Upper lobe of left lung (tissue), 6 donors: ENCODE measurements at regions not wholly inside any gene's neighbourhood (a gene's known extent, or its start where the extent isn't known, plus 50 kb on each side); places are given as distances from the start of the nearest gene placed in this dataset.

Source experiments
- ATAC-seq, 2 donors: fragments of 200-7000 bp; cut with Tn5 transposase; one replicate each; pipeline ENCODE4 v1.9.1; 2022; ENCODE audit warnings: mild to moderate bottlenecking in 2 of 2, moderate library complexity in 2 of 2; ENCODE audit not compliant: low FRiP score in 2 of 2
- DNase-seq, 2 donors: peaks; one replicate each; pipeline ENCODE4 v3.0.0-alpha.2; 2019 to 2020
- H3K27ac ChIP-seq, 4 donors: fragments of 200-600 bp; sonication (generic); one replicate each; pipeline ENCODE4 v1.5.1; 2016 to 2019
- H3K27me3 ChIP-seq, 4 donors: fragments of 200-600 bp; sonication (generic); one replicate each; pipeline ENCODE4 v1.5.1; 2017 to 2019
- H3K36me3 ChIP-seq, 4 donors: fragments of 200-600 bp; sonication (generic); one replicate each; pipeline ENCODE4 v1.5.1; 2016 to 2019
- H3K4me1 ChIP-seq, 4 donors: fragments of 200-600 bp; sonication (generic); one replicate each; pipeline ENCODE4 v1.5.1; 2018 to 2019
- H3K4me3 ChIP-seq, 4 donors: fragments of 200-600 bp; sonication (generic); one replicate each; pipeline ENCODE4 v1.5.1; 2017 to 2019; ENCODE audit warnings: mild to moderate bottlenecking in 2 of 4, moderate library complexity in 1 of 4
- H3K9me3 ChIP-seq, 4 donors: fragments of 200-600 bp; sonication (generic); one replicate each; pipeline ENCODE4 v1.5.1; 2018 to 2019
- CTCF ChIP-seq, 6 experiments: fragments of 450-650 bp in 4 of 6; fragments of 200-600 bp in 2 of 6; sonication (generic) in 2 of 6; IDR thresholded peaks; one replicate each; pipeline ENCODE4 v1.5.1; 2016 to 2019; ENCODE audit warnings: antibody characterized with exemption in 6 of 6
- EP300 ChIP-seq, 4 donors: sonication (generic); formaldehyde crosslinking; IDR thresholded peaks; one replicate each; pipeline ENCODE4 v1.5.1; 2017; ENCODE audit warnings: antibody characterized with exemption in 4 of 4, control low read depth in 2 of 4
- POLR2A ChIP-seq, 4 donors: fragments of 450-650 bp; IDR thresholded peaks; one replicate each; pipeline ENCODE4 v1.5.1; 2016 to 2017; ENCODE audit warnings: antibody characterized with exemption in 4 of 4, mild to moderate bottlenecking in 2 of 4
- POLR2AphosphoS5 ChIP-seq, 2 donors: sonication (generic); formaldehyde crosslinking; IDR thresholded peaks; one replicate each; pipeline ENCODE4 v1.5.1; 2017; ENCODE audit warnings: antibody characterized with exemption in 2 of 2
- WGBS, 2 donors: methylation state at CpG; one replicate each; pipeline ENCODE4 v1.1.5; 2017 to 2018; 5-methylcytosine and 5-hydroxymethylcytosine counted together
- donor health status: DM: no; HTN: no; CAD: no; lungs with moderate emphysema.
- donor health status: DM: no; HTN: yes; CAD: no; lungs with severe emphysema.

GRCh38 chr3:177733233-177733632 lies 536.0 kb upstream of the TBL1XR1 start:
- H3K27ac ChIP-seq, result no peak overlapping the region
- ATAC-seq, result no peak
- H3K36me3 ChIP-seq, result no peaks in the 10 kb centered on the region
- H3K27me3 ChIP-seq, result no peaks in the 10 kb centered on the region
- no peak overlapping the region for H3K4me3 ChIP-seq
- no peaks in the 10 kb centered on the region for H3K9me3 ChIP-seq
- DNase-seq, result no peak
- 73 to 83% methylated on average over 1 of the region's 1 CpG for WGBS, 2 donors
- H3K4me1 ChIP-seq, result peaks cover 0 to 10% (median 2%) of the 10 kb centered on the region in 4 donors
- TF ChIP-seq CTCF (IDR thresholded peaks at IDR 0.05), result no peak
- no peak for TF ChIP-seq EP300 (IDR thresholded peaks at IDR 0.05)
- TF ChIP-seq POLR2AphosphoS5 (IDR thresholded peaks at IDR 0.05), result no peak
- no peak for TF ChIP-seq POLR2A (IDR thresholded peaks at IDR 0.05)

GRCh38 chr3:177733936-177734335 lies 536.7 kb upstream of the TBL1XR1 start:
- H3K27ac ChIP-seq, result no peak overlapping the region
- DNase-seq (no peak), ATAC-seq (no peak)
- WGBS, 2 donors, result 82 to 96% methylated on average over 2 of the region's 2 CpGs
- no peaks in the 10 kb centered on the region for H3K36me3 ChIP-seq
- no peaks in the 10 kb centered on the region for H3K27me3 ChIP-seq
- no peak for TF ChIP-seq CTCF (IDR thresholded peaks at IDR 0.05)
- TF ChIP-seq POLR2A (IDR thresholded peaks at IDR 0.05), result no peak
- no peak for TF ChIP-seq POLR2AphosphoS5 (IDR thresholded peaks at IDR 0.05)
- TF ChIP-seq EP300 (IDR thresholded peaks at IDR 0.05), result no peak
- H3K9me3 ChIP-seq, result no peaks in the 10 kb centered on the region
- no peak overlapping the region for H3K4me3 ChIP-seq
- peaks cover 0 to 10% (median 2%) of the 10 kb centered on the region in 4 donors for H3K4me1 ChIP-seq

- no peak for ATAC-seq
- WGBS, 2 donors, result 88 to 96% methylated on average over 2 of the region's 2 CpGs
Measured at GRCh38 chr3:177735431-177735830, 538.1 kb upstream of the TBL1XR1 start.

GRCh38 chr3:177739461-177739860 lies 542.2 kb upstream of the TBL1XR1 start:
- Histone ChIP-seq H3K27me3 (no peaks in the 10 kb centered on the region), H3K9me3 (no peaks in the 10 kb centered on the region), H3K36me3 (no peaks in the 10 kb centered on the region), H3K4me3 (no peak overlapping the region), H3K27ac (no peak overlapping the region), H3K4me1 (no peaks in the 10 kb centered on the region)
- no peak for DNase-seq
- 96 to 98% methylated on average over 5 of the region's 5 CpGs for WGBS, 2 donors
- TF ChIP-seq CTCF (IDR thresholded peaks at IDR 0.05), result no peak
- TF ChIP-seq POLR2A (IDR thresholded peaks at IDR 0.05), result no peak
- TF ChIP-seq POLR2AphosphoS5 (IDR thresholded peaks at IDR 0.05), result no peak
- no peak for TF ChIP-seq EP300 (IDR thresholded peaks at IDR 0.05)
- no peak for ATAC-seq

More at GRCh38 chr3:177735431-177735830, 538.1 kb upstream of the TBL1XR1 start:
- no peaks in the 10 kb centered on the region for H3K4me1 ChIP-seq
- H3K4me3 ChIP-seq, result no peak overlapping the region
- no peaks in the 10 kb centered on the region for H3K9me3 ChIP-seq
- H3K27me3 ChIP-seq, result no peaks in the 10 kb centered on the region
- H3K27ac ChIP-seq, result no peak overlapping the region
- no peak for DNase-seq
- H3K36me3 ChIP-seq, result no peaks in the 10 kb centered on the region
- TF ChIP-seq EP300 (IDR thresholded peaks at IDR 0.05) (no peak), POLR2AphosphoS5 (IDR thresholded peaks at IDR 0.05) (no peak), CTCF (IDR thresholded peaks at IDR 0.05) (no peak), POLR2A (IDR thresholded peaks at IDR 0.05) (no peak)

- no peak for TF ChIP-seq EP300 (IDR thresholded peaks at IDR 0.05)
- TF ChIP-seq POLR2AphosphoS5 (IDR thresholded peaks at IDR 0.05), result no peak
- TF ChIP-seq CTCF (IDR thresholded peaks at IDR 0.05), result no peak
- TF ChIP-seq POLR2A (IDR thresholded peaks at IDR 0.05), result no peak
- Histone ChIP-seq H3K4me3 (no peak overlapping the region), H3K4me1 (no peaks in the 10 kb centered on the region), H3K27ac (no peak overlapping the region), H3K9me3 (no peaks in the 10 kb centered on the region), H3K36me3 (no peaks in the 10 kb centered on the region), H3K27me3 (no peaks in the 10 kb centered on the region)
- no peak for DNase-seq
- 66 to 69% methylated on average over 3 of the region's 3 CpGs for WGBS, 2 donors
- ATAC-seq, result no peak
Measured at GRCh38 chr3:177740254-177740653, 543.0 kb upstream of the TBL1XR1 start.
